ENCODE measurements at regions not wholly inside any gene's neighbourhood (a gene's known extent, or its start where the extent isn't known, plus 50 kb on each side); places are given as distances from the start of the nearest gene placed in this dataset.
"Not testable (repeated sequence)": the region's sequence is repeated elsewhere in the genome, so short reads cannot be mapped to it uniquely, and the experiment has no call there.

GRCh38 chr1:196147530-196147929 is 460.7 kb downstream of the KCNT2 start:
- Mint-ChIP-seq H3K36me3 (ENCODE audit: low read depth) (no peaks in the 10 kb centered on the region), H3K4me3 (no peak overlapping the region), H3K9me3 (no peaks in the 10 kb centered on the region), H3K27ac (no peak overlapping the region), H3K4me1 (ENCODE audit: low read depth) (no peaks in the 10 kb centered on the region), H3K27me3 (no peaks in the 10 kb centered on the region)
- DNase-seq = no peak
- TF ChIP-seq, protein P1, sequence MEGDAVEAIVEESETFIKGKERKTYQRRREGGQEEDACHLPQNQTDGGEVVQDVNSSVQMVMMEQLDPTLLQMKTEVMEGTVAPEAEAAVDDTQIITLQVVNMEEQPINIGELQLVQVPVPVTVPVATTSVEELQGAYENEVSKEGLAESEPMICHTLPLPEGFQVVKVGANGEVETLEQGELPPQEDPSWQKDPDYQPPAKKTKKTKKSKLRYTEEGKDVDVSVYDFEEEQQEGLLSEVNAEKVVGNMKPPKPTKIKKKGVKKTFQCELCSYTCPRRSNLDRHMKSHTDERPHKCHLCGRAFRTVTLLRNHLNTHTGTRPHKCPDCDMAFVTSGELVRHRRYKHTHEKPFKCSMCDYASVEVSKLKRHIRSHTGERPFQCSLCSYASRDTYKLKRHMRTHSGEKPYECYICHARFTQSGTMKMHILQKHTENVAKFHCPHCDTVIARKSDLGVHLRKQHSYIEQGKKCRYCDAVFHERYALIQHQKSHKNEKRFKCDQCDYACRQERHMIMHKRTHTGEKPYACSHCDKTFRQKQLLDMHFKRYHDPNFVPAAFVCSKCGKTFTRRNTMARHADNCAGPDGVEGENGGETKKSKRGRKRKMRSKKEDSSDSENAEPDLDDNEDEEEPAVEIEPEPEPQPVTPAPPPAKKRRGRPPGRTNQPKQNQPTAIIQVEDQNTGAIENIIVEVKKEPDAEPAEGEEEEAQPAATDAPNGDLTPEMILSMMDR (IDR thresholded peaks at IDR 0.05) = no peak
- ChIA-PET POLR2A (no interaction called here), CTCF (interaction anchor here (0.7 to 4.6 kb wide), 4 partner anchors 36 to 514 kb away, joined by 3 to 30 read pairs (median 4); no protein-coding TSS in a partner anchor)
- ATAC-seq = no peak
- intact Hi-C loops (cut with micrococcal nuclease) = no loop called here

DNA sequence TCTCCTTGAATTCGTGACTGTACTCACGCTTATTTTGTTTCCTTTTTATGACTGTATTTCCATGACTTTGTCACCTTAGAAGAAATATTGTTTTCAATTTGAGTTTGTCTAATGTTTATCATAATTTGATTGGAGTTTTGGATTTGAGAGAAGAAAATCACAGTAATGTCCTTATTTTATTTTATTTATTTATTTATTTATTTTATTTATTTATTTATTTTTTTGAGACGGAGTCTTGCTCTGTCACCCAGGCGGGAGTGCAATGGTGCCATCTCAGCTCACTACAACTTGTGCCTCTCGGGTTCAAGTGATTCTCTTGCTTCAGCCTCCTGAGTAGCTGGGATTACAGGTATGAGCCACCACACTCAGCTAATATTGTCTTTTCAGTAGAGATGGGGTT is 463.1 kb downstream of the KCNT2 start:
- H3K4me3 Mint-ChIP-seq; H3K9me3 Mint-ChIP-seq; H3K27ac Mint-ChIP-seq; H3K4me1 Mint-ChIP-seq (ENCODE audit: low read depth); H3K27me3 Mint-ChIP-seq; DNase-seq; ATAC-seq; H3K36me3 Mint-ChIP-seq (ENCODE audit: low read depth); intact Hi-C loops (cut with micrococcal nuclease); POLR2A ChIA-PET: not testable (repeated sequence)
- CTCF ChIA-PET = interaction anchor here (2.1 kb wide), 1 partner anchor 10 kb away, joined by 5 read pairs; no protein-coding TSS in a partner anchor

GRCh38 chr1:196144588-196144987 is 463.7 kb downstream of the KCNT2 start:
- intact Hi-C loops (cut with micrococcal nuclease) = no loop called here
- TF ChIP-seq, protein P1 (IDR thresholded peaks at IDR 0.05) = no peak
- DNase-seq (no peak), ATAC-seq (no peak)
- POLR2A ChIA-PET = no interaction called here
- Mint-ChIP-seq H3K4me1 (ENCODE audit: low read depth) (no peaks in the 10 kb centered on the region), H3K27me3 (no peaks in the 10 kb centered on the region), H3K9me3 (no peaks in the 10 kb centered on the region), H3K4me3 (no peak overlapping the region), H3K36me3 (ENCODE audit: low read depth) (no peaks in the 10 kb centered on the region), H3K27ac (no peak overlapping the region)
- CTCF ChIA-PET = interaction anchor here (2.1 kb wide), 1 partner anchor 10 kb away, joined by 5 read pairs; no protein-coding TSS in a partner anchor

DNA sequence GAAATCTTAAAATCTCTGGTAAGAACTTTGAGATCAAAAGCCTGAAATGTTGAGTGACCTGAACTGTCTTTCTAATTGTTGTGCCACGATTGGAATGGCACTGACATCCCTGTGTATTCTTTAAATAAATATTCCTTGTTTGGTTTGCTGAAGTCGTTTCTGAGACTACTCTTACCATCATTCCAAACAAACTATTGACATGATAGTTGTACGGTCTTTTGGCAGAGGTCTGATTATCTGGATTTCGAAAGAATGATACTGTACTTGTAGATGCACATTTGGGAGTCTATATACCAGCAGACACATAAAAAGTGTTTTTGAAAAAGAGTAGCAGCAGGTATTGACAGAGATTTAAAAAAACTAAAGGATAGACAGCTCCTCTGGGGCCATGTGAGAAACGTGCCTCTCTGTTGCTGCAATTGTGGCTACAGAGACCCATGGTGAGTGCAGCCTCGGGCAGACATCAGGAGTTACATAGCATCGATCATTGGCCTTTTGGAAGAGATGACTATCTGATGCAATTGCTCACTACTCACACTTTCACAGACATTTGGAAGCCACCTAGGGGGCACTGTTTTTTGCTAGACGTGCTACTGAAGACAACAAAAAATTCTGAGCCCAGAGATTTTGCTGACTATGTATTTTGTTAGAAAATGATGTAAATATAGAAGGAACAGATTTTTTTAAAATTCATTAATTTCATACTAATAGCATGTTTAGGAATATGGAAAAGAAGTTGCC is 464.5 kb downstream of the KCNT2 start:
- Mint-ChIP-seq H3K27me3 (no peaks in the 10 kb centered on the region), H3K4me3 (no peak overlapping the region), H3K27ac (no peak overlapping the region), H3K9me3 (no peaks in the 10 kb centered on the region), H3K4me1 (ENCODE audit: low read depth) (no peaks in the 10 kb centered on the region), H3K36me3 (ENCODE audit: low read depth) (no peaks in the 10 kb centered on the region)
- ATAC-seq (no peak), DNase-seq (no peak)
- ChIA-PET CTCF (no interaction called here), POLR2A (no interaction called here)
- intact Hi-C loops (cut with micrococcal nuclease) = no loop called here
- TF ChIP-seq, protein P1 (IDR thresholded peaks at IDR 0.05) = no peak

GRCh38 chr1:196142111-196142640 is 466.1 kb downstream of the KCNT2 start:
- ChIA-PET CTCF (no interaction called here), POLR2A (no interaction called here)
- no peaks in the 10 kb centered on the region for H3K9me3 Mint-ChIP-seq
- no peak overlapping the region for H3K4me3 Mint-ChIP-seq
- intact Hi-C loops (cut with micrococcal nuclease) = no loop called here
- H3K36me3 Mint-ChIP-seq (ENCODE audit: low read depth) = no peaks in the 10 kb centered on the region
- TF ChIP-seq, protein P1 (IDR thresholded peaks at IDR 0.05) = no peak
- ATAC-seq = no peak
- no peak overlapping the region for H3K27ac Mint-ChIP-seq
- no peaks in the 10 kb centered on the region for H3K27me3 Mint-ChIP-seq
- no peaks in the 10 kb centered on the region for H3K4me1 Mint-ChIP-seq (ENCODE audit: low read depth)
- DNase-seq = no peak
